ENCODE measurements at regions not wholly inside any gene's neighbourhood (a gene's known extent, or its start where the extent isn't known, plus 50 kb on each side); places are given as distances from the start of the nearest gene placed in this dataset.

GRCh38 chr18:44625386-44625785 lies 55.3 kb upstream of the SETBP1 start:
- DNase-seq: no peak

- DNase-seq: no peak
Measured at GRCh38 chr18:44626236-44626635, 54.5 kb upstream of the SETBP1 start.

- no peak for DNase-seq
Measured at GRCh38 chr18:44626807-44627206, 53.9 kb upstream of the SETBP1 start.

- no peak for DNase-seq
Measured at GRCh38 chr18:44627280-44627679, 53.4 kb upstream of the SETBP1 start.

GRCh38 chr18:44629406-44629805 lies 51.3 kb upstream of the SETBP1 start:
- no peak for DNase-seq

- DNase-seq: no peak
Measured at GRCh38 chr18:44630118-44630517, 50.6 kb upstream of the SETBP1 start.
